ENCODE measurements at regions not wholly inside any gene's neighbourhood (a gene's known extent, or its start where the extent isn't known, plus 50 kb on each side); places are given as distances from the start of the nearest gene placed in this dataset.

- no peak for DNase-seq
These were observed 85.8 kb upstream of the NELL2 start for GRCh38 chr12:44961887-44962286.

- DNase-seq = no peak
These were observed 84.7 kb upstream of the NELL2 start for GRCh38 chr12:44960856-44961255.

GRCh38 chr12:44960423-44960822, 84.3 kb upstream of the NELL2 start:
- no peak for DNase-seq

- no peak for DNase-seq
These were observed 71.0 kb upstream of the NELL2 start for GRCh38 chr12:44947163-44947562.

- DNase-seq = no peak
These were observed 66.6 kb upstream of the NELL2 start for GRCh38 chr12:44942714-44943113.

- DNase-seq = peak; percentile 19
These were observed 55.0 kb upstream of the NELL2 start for GRCh38 chr12:44930972-44931600.

- DNase-seq = no peak
These were observed 53.2 kb upstream of the NELL2 start for GRCh38 chr12:44929236-44929885.

All from DMS79 (cell line).